ENCODE measurements at regions not wholly inside any gene's neighbourhood (a gene's known extent, or its start where the extent isn't known, plus 50 kb on each side); places are given as distances from the start of the nearest gene placed in this dataset.

GRCh38 chr10:4633186-4633585 is 192.8 kb upstream of the AKR1E2 start:
- TF ChIP-seq CTCF (conservative IDR thresholded peaks at IDR 0.05; ENCODE audit: low read depth, low read length) (no peak), EZH2phosphoT487 (IDR thresholded peaks at IDR 0.05; ENCODE audit: borderline replicate concordance, low read length) (no peak), EZH2 (IDR thresholded peaks at IDR 0.05; ENCODE audit: low read length, unreplicated experiment) (no peak)

All from PC-3 (cell line).